ENCODE measurements at regions not wholly inside any gene's neighbourhood (a gene's known extent, or its start where the extent isn't known, plus 50 kb on each side); places are given as distances from the start of the nearest gene placed in this dataset.

- no peak for TF ChIP-seq IRF3 (IDR thresholded peaks at IDR 0.05; ENCODE audit: low read depth, low read length)
- no peak for TF ChIP-seq TAF1 (IDR thresholded peaks at IDR 0.05; ENCODE audit: borderline replicate concordance, low read depth, low read length)
- peak; percentile 73; the same call in 1 of the 2 replicates for TF ChIP-seq POLR2AphosphoS5 (IDR thresholded peaks at IDR 0.05; ENCODE audit: low read depth, low read length)
- no peak for TF ChIP-seq MXI1 (IDR thresholded peaks at IDR 0.05; ENCODE audit: low read depth, low read length)
- TF ChIP-seq YY1 (IDR thresholded peaks at IDR 0.05; ENCODE audit: low read depth): no peak
- TF ChIP-seq GABPA (IDR thresholded peaks at IDR 0.05; ENCODE audit: low read depth): no peak
- TF ChIP-seq REST (IDR thresholded peaks at IDR 0.05; ENCODE audit: low read depth, low read length): no peak
- TF ChIP-seq TEAD4 (IDR thresholded peaks at IDR 0.05; ENCODE audit: borderline replicate concordance, insufficient read depth): peak; percentile 93
- no peak; the same call in 1 of the 2 replicates for TF ChIP-seq ELF1 (IDR thresholded peaks at IDR 0.05)
- TF ChIP-seq FOXM1 (IDR thresholded peaks at IDR 0.05; ENCODE audit: low read depth): peak; percentile 57; the same call in 1 of the 2 replicates
- peak; percentile 89 for TF ChIP-seq NFIC (IDR thresholded peaks at IDR 0.05; ENCODE audit: borderline replicate concordance)
- peak; percentile 90 for TF ChIP-seq TCF12 (IDR thresholded peaks at IDR 0.05)
- TF ChIP-seq RFX5 (IDR thresholded peaks at IDR 0.05; ENCODE audit: low read length): no peak
- peak; percentile 95 for TF ChIP-seq PBX3 (IDR thresholded peaks at IDR 0.05)
- TF ChIP-seq CTCF (IDR thresholded peaks at IDR 0.05): no peak
These were observed 222.8 kb downstream of the HLX start (continued) for GRCh38 chr1:221101807-221102605.
